ENCODE measurements at regions not wholly inside any gene's neighbourhood (a gene's known extent, or its start where the extent isn't known, plus 50 kb on each side); places are given as distances from the start of the nearest gene placed in this dataset.

GRCh38 chr17:54172985-54173316 is 350.2 kb downstream of the KIF2B start:
- TF ChIP-seq POLR2A (IDR thresholded peaks at IDR 0.05; ENCODE audit: low read depth, low read length) (no peak), POLR2AphosphoS5 (IDR thresholded peaks at IDR 0.05; ENCODE audit: low read depth, low read length) (no peak)

Measured in GM12892 (cell line).